ENCODE measurements at regions not wholly inside any gene's neighbourhood (a gene's known extent, or its start where the extent isn't known, plus 50 kb on each side); places are given as distances from the start of the nearest gene placed in this dataset.
"Not testable (repeated sequence)": the region's sequence is repeated elsewhere in the genome, so short reads cannot be mapped to it uniquely, and the experiment has no call there.

DNA sequence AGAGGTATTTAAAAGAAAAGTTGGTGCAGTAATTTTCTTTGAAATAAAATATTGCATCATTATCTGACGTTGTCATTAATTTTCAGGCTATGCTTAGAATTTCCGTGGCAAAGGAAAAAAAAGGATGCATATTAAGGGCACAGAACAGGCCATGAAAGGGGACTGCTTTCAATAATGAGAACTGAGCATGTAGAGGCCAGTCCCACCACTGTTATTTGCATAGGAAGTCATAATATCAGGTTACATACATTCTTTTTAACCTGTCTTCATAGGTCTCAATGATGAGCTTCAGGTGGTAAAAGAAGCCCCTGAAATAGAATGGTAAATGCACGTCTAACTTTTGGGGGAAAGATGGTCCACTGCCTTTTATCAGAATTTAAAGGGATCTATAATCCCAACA, 272.1 kb upstream of the ALCAM start:
- no peak for DNase-seq (ENCODE audit: low read depth)

DNA sequence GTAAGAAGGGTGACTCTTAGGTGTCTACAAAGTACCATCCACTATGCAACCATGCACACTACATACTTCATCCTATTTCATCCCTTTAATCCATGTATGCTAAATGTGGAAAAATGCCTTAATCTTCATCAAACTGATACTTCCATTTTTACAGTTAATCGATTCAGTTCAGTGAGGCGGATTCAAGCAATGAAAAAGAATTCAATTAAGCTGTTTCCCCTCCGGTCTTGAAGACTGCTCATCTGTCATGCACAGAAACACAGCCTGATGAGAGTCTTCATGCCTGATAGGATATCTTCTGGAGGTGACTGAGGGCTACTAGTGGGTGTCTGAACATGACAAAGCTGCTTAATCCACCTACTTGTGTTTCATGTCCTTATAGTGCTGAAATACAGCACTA, 270.6 kb upstream of the ALCAM start:
- no peak for DNase-seq (ENCODE audit: low read depth)

DNA sequence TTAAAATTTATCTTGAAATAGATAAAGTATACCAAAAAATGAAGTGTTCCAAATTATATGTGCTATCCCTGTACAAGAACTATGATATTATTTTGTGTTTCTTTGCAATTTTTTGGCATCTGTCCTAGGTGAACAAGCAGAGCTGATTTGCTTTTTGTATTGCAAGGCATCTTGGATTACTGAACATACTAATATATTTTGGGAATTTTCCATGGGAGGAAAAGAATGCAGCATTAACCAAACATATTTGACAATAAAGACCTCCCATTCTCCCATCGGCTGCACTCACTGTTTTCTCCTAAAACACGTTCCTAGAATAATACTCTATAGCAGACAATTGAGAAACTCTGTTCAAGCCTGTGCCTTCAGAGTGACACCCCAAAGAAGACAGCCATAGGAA, 265.1 kb upstream of the ALCAM start:
- DNase-seq (ENCODE audit: low read depth), result no peak

DNA sequence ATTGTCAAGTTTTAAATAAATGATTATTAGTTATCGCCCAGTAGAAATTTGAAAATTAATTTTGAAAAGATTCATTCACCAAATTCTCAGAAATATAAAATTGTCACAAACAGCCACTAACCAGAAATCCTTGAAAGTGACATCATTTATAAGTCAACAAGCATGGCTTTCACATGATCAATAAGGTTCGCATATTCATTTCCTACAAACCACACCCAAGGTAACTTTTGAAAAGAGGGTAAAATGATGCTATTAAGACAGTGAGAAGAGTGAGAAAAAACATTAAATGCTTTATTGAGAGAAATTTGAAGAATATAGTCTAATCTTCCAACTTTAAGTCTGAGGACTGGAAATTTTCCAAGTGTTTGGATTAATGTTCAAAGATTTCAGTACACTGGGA, 263.6 kb upstream of the ALCAM start:
- DNase-seq (ENCODE audit: low read depth), result no peak

DNA sequence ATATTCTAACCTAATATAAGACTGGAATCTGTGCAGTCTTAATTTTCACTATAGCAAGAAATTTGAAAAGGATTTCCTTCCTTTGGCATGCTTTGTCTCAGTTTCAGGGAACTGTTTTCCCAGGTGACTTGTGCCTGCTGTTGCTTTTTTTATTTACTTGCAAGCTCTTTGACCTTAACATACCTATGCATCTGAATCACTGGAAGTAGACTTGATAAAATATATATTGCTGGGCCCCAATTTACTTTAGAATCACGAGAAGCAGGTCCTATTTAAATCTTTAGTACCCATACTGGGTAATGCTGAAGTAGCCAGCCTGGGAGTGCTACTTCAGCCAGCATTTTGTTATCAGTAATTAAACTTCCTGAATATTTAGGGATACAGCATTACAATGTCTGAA, 257.9 kb upstream of the ALCAM start:
- no peak for DNase-seq (ENCODE audit: low read depth)

DNA sequence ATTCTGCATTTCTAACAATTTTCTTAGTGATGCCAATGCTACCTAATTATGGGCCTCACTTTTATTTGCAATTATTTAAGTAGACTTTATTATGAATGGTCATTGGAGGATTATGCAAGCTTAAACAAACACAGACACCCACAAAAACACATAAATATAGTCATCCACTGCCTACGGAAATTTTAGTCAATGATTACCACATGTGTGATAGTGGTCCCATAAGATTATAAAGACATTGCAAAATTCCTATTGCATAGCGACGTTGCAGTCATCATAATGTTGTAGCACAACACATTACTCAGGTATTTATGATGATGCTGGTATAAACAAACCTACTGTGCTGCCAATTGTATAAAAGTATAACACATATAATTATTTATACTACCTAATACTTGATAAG, 247.8 kb upstream of the ALCAM start:
- no peak for DNase-seq (ENCODE audit: low read depth)

DNA sequence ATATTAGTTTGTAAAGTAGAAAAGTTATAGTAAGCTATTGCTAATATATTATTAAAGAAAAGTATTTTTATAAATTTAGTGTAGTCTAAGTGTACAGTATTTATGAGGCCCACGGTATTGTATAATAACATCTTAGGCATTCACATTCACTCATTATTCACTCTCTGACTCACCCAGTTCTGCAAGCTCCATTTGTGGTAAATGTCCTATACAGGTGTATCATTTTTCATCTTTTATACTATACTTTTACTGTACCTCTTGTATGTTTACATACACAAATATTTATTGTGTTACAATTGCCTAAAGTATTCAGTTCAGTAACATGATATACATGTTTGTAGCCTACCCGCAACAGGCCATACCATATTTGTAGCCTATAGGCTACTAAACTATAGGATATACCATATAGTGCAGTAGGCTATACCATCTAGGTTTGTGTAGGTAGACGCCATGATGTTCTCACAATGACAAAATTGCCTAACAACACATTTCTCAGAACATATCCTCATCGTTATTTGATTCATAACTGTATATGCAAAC, 246.8 kb upstream of the ALCAM start:
- no peak for DNase-seq (ENCODE audit: low read depth)

DNA sequence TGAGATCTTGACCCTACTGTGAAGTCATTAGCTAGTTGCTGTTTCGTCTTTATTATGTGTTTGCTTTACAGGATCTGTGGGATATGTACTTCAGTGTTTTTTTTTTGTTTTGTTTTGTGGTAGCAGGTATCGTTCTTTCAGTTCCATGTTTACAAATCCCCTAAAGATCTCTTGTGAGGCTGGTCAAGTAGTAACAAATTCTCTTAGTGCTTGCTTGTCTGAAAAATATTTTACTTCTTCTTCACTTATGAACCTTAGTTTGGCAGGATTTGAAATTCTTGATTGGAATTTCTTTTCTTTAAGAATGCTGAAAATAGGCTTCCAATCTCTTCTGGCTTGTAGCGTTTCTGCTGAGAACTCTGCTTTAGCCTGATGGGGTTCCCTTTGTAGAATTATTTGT, 235.8 kb upstream of the ALCAM start:
- DNase-seq (ENCODE audit: low read depth), result no peak

DNA sequence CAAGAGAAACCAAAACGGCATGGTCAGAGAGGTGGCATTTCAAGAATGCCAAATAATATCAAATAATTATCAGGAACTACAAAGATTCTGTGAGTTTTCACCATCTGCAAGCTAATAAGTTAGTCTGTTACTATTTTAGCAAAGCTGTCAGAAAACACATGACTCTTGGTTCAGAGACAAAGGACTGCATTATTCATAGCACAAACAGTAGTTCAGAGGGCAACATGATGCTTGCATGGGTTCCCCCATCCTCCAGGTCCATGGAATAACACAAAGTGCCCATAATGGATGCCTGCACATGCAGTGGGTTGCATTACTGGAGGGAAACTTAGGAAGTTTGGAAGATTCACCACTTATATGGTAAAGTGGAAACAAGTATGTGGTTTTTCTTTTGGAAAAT, 228.8 kb upstream of the ALCAM start:
- DNase-seq (ENCODE audit: low read depth), result no peak

DNA sequence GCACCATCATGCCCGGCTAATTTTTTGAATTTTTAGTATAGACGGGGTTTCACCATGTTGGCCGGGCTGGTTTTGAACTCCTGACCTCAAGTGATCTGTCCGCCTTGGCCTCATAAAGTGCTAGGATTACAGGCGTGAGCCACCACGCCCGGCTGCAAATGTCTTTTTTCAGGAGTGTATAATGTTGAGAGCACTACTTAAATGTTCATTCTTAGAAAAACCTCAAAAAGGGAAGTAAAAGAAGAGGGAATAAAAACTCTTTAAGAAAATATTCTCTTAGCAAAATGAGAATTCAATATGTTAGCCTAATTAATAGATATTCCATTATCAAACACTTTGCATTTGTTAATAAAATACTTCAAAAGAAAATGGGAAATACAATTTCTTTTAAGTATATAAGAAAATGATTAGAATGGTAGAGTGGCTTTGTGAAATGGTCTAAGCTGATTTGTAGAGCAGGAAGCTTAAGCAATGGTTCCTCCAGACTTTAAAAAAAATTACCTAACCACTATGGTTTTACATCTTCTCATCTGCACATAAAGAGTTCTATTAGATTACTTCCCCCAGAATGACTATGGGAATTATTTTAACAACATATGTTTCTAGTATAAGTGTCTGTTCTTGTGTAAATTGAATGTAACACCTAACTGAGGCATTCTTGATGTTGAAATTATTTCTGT, 226.7 kb upstream of the ALCAM start:
- no peak for DNase-seq (ENCODE audit: low read depth)

DNA sequence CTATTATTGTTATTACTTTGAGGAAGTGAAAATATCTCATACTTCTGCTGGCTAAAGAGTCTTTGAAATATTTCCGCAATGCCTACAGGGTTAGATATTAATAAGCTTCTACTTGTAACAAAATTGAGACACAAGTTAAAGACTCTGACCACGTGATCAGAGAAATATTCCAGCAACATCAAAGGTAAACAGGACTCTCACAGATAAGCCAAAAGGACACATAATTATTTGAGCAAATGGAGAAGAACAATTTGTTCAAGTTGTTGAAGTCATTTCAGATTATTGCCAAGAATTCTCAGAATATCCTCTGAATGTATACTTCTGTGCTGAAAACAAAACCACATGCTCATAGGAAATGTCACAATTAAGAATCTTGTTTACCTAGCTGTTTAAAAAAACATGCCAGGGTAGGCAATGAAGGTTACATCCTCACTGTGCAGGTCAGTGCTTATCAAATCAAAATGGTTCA, 225.8 kb upstream of the ALCAM start:
- DNase-seq (ENCODE audit: low read depth), result no peak

DNA sequence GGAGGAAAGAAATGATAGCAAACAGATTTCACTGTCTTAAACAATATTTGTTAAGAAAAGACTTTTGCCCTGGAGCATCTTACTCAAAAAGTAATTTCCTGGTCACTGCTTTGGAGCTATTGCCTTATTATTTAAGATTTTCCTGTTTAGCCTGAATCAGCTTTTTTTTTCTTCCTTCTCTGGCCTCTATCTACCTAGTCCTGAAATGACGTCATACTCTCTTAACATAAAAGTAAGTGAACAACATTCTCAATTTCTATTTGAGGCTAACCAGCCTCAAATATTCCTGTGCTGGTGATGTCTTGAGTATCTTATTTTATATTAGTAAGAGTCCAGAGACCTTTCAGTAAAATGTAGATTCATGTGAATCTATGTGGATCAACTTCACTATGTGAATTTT, 221.9 kb upstream of the ALCAM start:
- no peak for DNase-seq (ENCODE audit: low read depth)

DNA sequence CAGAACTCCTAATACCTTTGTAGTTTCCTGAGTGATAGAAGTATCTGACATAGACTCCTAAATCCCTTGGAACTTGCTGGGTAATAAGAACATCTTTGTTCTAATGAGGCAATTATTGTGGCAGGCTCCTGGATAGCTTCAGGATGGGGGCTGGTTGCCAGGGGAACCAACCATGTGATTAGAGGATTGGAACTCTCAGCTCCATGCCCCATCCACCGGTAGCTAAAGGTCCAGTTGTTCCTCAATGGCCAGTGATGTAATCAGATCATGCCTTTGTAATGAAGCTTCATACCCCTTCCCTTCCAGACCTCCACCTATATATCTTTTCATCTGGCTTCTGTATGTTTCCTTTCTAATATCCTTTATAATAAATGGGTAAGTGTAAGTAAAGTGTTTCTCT, 221.2 kb upstream of the ALCAM start:
- DNase-seq (ENCODE audit: low read depth), result no peak

DNA sequence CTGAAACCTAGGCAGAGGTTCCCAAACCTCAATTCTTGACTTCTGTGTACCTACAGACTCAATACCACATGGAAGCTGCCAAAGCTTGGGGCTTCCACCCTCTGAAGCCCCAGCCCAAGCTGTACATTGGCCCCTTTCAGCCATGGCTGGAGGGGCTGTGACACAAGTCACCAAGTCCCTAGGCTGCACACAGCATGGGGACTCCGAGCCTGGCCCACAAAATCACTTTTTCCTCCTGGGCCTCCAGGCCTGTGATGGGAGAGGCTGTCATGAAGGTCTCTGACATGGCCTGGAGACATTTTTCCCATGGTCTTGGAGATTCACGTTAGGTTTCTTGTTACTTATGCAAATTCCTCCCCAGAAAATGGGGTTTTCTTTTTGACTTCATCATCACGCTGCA, 217.5 kb upstream of the ALCAM start:
- not testable (repeated sequence) for DNase-seq (ENCODE audit: low read depth)

DNA sequence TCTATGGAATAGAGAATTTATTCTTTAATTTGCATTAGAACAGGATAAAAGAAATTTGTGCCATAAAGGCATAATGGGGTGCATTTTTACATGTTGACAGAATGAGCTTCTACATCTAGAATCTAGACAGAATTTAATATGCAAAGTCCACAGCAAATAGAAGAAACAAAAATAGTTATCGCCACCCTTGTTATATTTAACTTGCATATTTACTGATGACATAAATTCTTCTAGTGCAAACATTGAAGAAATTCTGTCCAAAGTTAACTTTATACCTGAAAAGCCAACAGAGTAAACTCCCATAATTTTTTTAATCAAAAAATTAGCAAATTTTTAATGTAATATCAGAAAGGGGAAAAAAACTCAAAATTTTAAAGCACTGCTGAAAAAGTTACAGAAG, 213.7 kb upstream of the ALCAM start:
- no peak for DNase-seq (ENCODE audit: low read depth)

DNA sequence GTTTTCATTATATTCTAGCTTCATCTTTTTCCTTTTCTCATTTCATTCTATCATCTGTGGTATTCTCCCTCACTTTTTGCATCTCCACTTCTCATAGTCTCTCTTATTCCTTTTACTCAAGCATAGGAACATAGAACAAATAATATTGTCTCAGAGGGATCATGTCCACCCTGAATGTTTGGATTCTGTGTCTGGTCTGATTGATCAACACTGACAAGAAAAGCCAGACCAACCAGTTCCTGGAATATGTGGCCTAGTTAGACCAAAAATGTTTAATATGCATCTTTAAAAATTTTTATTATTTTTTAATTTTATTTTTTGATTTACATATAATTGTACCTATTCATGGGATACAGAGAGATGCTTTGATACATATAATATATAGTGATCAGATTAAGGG, 212.0 kb upstream of the ALCAM start:
- no peak for DNase-seq (ENCODE audit: low read depth)

DNA sequence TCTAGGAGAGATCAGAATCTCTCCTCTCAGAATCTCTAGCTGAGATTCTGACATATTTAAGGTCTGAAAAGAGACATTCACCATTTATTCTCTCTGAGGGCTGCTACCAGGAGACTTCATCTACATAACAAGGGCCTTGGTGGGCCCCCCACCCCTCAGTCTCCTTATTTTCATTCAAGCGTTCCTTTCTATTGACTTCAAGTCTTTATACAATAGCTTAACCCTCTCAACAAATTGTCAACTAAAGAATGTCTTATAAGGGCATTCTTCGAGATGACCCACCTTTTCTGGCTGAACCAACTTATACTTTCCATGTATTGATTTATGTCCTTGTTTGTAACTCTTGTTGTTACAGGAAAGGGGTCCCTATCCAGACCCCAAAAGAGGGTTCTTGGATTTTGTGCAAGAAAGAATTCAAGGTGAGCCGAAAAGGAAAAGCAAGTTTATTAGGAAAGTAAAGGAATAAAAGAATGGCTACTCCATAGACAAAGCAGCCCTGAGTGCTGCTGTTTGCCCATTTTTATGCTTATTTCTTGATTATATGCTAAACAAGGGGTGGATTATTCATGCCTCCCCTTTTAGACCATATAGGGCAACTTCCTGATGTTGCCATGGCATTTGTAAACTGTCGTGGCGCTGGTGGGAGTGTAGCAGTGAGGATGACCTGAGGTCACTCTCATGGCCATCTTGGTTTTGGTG, 209.5 kb upstream of the ALCAM start:
- DNase-seq (ENCODE audit: low read depth), result no peak

DNA sequence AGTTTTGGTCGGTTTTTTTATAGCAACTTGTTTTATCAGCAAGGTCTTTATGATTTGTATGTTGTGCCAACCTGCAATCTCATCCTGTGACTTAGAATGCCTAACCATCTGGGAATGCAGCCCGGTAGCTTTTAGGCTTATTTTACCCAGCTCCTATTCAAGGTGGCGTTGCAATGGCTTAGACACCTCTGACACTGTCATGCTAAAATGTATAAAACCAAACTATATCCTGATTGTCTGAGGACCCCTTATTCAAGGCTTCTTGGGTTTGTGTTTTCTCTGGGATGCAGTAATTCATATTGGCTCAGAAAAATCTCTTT, 209.0 kb upstream of the ALCAM start:
- DNase-seq (ENCODE audit: low read depth), result no peak

DNA sequence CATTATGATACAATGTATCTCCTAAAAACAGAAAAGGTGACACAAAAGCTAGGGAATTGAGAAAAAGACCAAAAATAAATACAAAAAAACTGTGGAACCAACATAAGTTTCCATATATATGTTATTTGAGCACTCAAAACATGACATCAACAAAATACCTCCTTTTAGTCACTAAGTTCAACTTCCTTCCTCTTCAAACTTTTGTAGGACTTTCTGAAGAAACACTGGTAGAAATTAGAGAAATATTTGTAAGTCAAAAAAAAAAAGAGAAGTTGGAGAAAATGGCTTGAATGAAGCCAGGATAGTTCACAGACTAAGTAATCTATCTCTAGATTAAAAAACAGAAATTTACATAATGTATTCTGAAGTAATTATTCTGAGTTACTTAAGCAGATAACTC, 208.4 kb upstream of the ALCAM start:
- DNase-seq (ENCODE audit: low read depth), result no peak

DNA sequence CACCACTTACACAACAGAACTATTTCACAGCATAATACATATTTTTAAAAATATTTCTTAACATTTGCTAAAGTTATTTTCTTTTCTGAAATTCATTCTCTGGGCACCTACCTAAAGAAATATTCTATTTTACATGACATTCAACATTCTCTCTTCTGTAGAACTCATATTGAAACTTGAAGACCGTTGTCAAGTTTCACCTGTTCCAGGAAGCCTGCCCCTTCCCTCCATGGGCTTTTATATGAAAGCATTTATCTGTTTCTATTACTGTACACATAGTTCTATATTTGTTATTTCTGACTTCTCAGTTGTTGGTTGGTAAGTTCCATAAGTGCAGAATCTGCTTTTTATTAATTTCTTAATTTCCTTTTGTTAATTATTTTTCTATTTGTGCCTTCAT, 204.3 kb upstream of the ALCAM start:
- DNase-seq (ENCODE audit: low read depth), result no peak

DNA sequence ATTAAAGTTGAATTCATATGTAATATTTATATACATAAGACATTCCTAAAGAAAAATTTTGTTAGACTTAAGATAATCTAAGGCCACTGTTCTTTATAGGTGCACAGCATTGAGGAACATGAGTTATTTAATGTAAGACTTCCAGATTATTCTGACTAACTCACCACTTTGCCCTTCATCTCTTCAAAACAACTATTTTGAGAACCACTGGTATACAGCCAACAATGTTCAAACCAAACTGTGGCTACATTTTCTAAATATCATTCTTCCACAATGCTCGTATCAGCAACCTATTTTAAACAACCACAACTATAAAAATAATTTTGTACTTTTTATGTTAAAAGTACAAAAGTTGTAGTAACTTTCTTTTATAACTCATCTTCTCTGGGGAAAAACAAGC, 199.8 kb upstream of the ALCAM start:
- DNase-seq (ENCODE audit: low read depth), result no peak

DNA sequence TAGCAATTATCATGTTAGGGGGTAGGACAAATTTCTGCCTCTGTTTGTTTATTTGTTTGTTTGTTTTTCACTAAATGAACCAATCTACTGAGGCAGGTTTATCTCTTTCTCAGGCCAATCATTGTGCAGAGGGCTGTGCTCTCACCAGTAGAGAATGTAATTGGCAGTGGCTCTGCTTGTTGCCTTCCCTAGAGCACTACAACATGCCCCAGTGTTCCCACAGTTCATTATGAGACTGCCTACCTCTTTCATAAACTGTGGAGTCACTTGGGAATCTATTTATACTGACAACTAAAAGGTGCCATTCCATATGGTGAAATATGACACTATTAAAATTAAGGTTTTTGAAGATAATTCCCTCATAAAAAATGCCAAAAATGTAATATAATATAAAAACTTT, 196.3 kb upstream of the ALCAM start:
- no peak for DNase-seq (ENCODE audit: low read depth)

DNA sequence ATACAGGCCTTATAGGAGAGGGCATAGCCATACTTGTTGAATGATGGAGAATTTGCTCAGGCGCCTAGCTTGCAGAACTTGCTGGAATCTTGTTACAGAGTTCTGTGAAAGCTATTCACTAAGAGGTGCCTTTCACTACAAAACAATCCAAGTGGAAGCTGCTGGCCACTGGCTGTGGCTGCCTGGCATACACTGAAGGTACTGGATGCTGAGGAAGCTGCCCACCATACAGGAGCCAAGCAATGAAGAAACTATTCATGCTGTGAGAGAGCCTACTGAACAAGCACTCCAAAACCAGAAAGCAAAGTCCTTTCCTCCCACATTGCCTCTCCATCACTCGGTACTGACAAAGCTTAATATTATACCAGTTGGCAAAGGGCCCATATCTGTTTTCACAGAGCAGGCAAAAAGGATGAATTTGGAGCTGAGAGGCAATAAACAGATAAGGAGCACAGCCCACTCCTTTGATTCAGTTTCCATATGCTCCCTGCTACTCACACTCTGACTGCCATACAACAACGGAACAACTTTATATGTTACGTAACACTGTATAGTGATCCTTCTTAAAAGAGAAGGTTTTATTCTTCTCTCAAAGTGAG, 192.6 kb upstream of the ALCAM start:
- DNase-seq (ENCODE audit: low read depth), result no peak
